ENCODE measurements at regions not wholly inside any gene's neighbourhood (a gene's known extent, or its start where the extent isn't known, plus 50 kb on each side); places are given as distances from the start of the nearest gene placed in this dataset.
"Not testable (repeated sequence)": the region's sequence is repeated elsewhere in the genome, so short reads cannot be mapped to it uniquely, and the experiment has no call there.

DNA sequence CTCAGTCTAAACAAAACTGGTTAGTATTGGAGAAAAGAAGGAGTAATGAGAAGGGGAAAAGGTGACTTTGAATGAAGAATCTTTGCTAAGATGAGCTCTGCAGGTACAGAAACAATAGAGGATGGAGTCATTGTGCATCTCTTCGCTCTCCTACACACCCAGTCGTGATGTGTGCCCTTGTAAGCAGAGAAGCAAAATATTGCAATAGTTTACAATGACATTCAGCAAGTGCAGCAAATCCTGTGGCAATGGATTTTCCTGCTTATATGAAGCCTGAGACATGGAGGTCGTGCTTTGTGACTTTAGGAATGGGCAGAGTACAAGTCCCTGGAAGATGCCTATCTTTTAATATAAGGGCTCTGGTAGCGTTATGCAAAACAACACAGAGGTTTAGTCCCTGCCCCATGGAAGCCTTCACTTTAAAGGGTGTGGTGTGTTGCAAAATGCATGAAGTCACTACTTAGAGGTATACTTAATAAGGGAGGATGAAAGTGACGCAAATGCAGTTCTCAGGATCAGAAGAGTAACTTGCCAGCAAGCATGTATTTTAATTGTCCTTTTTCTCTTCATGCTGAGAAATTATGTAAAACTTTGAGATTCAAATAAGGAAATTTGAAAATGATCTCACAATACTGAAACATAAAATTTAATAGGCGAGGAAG, 88.0 kb upstream of the IVNS1ABP start:
- DNase-seq (no peak), ATAC-seq (ENCODE audit: poor library complexity) (no peak)
- intact Hi-C loops (cut with DNase I) = no loop called here

DNA sequence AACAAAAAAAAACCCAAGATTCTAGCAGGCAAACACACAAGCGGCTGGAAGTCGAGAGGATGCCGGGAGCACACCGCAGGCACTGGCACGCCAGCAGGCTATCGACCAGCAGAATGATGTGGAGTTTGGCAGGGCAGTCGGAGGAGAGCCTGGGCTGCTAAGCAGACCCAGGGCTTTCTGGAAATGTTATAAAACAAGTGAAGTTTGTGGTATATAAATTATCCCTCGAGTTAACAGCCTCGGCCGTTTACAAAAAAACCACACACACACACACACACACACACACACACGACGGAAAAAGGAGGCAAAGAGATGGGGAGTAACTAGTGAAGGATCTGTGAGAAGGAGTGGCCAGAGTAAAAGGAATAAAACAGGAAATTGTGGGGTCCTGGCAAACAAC, 87.2 kb upstream of the IVNS1ABP start:
- ATAC-seq (ENCODE audit: poor library complexity) = peak; percentile 78
- DNase-seq = peak; percentile 54
- intact Hi-C loops (cut with DNase I) = no loop called here

DNA sequence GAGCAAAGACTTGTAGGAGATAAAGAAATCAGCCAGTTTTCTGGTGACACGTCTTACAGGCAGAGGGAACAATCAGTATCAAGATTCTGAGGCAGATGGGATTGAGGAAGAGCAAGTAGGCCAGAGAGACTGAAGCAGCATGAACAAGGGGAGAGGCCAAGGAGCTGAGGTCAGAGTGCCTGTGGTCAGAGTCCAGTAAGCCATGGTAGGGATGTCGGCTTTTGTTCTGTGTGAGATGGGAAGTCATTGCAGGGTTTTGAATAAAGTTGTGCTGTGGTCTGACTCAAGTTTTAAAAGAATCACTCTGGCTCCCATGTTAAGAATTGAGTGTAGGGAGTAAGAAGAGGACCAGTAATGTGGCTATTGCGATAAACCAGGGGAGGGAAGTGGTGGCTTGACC, 85.9 kb upstream of the IVNS1ABP start:
- DNase-seq = no peak
- intact Hi-C loops (cut with DNase I) = no loop called here
- ATAC-seq (ENCODE audit: poor library complexity) = no peak

DNA sequence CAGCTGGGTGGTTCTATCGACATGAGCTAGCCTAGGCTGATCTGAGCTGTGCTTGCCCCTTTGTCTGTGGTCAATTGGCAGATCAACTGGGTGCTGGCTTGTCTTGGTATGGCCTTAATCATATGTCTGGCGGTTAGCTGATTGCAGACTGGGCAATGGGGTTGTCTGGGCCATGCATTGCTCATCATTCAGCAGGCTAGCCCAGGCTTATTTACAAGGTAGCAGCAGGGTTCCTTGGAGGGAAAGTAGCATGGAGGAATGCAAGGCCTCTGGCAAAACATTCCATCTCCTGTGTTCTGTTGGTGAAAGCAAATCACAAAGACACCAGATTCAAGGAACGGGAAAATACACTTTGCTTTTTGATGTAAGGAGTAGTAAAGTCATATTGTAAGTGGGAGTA, 84.0 kb upstream of the IVNS1ABP start:
- intact Hi-C loops (cut with DNase I) = no loop called here

DNA sequence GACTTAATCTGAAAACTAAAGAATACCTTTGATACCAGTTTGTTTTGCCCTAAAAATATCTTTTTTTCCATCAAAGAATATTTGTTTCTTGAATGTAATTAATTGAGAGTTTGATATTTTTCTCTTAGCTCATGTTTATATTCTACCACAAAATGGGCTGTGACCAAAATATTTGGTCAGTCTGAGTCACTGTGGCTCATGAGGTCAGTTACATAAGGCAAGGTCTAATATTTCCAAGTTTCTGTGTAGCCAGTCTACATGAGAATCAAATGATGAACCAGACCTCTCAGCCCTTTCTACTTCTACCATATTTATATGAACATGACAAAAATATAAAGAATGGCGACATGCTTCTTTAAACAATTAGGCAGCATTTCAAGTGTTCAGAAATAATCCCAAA, 83.0 kb upstream of the IVNS1ABP start:
- ATAC-seq (ENCODE audit: poor library complexity) = peak; percentile 59
- no peak for DNase-seq
- intact Hi-C loops (cut with DNase I) = no loop called here

More for the DNA sequence above, 84.0 kb upstream of the IVNS1ABP start:
- DNase-seq (no peak), ATAC-seq (ENCODE audit: poor library complexity) (no peak)

DNA sequence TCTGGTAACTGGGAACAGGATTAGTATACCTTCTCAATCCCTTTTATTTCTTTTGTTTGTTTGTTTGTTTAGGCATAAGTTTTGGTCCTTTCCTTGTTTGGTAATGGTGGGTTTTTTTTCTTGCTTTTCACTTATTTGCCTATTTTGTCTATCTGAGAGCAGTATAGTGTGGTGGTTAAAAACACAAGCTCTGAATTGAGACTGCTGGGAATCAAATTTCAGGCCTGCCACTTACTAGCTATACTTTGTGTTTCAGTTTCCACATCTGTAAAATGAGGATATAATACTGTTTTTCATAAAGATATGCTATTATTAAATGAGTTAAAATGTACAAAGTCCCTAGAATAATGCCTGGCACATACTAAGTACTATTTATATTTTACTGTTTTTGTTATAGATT, 81.6 kb upstream of the IVNS1ABP start:
- no peak for DNase-seq
- intact Hi-C loops (cut with DNase I) = no loop called here

DNA sequence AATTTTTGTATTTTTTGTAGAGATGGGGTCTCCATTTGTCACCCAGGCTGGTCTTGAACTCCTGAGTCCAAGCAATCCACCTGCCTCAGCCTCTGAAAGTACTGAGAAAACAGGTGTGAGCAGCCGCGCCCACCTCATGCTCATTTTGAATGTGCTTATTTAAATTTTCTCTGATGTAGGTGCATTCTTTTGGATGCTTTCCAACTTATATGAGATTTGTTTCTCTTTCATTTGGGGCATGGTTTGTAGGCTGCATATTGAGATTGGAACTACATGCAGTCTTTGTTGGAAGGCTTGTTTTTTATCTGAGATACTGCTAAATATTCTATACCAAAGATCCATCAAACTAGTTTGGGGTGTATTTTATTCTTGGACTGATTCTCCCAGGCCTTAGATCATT, 81.0 kb upstream of the IVNS1ABP start:
- ATAC-seq (ENCODE audit: poor library complexity) = no peak
- intact Hi-C loops (cut with DNase I) = no loop called here

More for the DNA sequence above, 81.6 kb upstream of the IVNS1ABP start:
- no peak for ATAC-seq (ENCODE audit: poor library complexity)

DNA sequence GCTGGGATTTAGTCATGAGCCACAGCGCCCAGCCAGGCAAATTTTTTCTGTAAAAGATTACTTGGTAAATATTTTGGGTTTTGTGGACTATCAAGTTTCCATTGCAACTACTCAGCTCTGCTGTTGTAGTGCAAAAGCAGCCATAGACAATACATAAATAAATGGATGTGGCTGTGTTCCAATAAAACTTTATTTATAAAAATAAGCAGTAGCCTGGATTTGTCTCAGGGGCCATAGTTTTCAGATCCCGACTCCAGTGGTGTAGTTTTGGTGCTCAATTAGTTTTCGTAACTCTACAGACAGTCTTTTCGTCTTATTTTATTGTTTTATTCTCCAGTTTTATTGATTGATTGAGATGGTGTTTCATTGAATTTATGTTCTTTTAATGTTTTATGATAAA, 80.1 kb upstream of the IVNS1ABP start:
- no peak for ATAC-seq (ENCODE audit: poor library complexity)
- DNase-seq = no peak
- intact Hi-C loops (cut with DNase I) = no loop called here

More for the DNA sequence above, 81.0 kb upstream of the IVNS1ABP start:
- DNase-seq = no peak

DNA sequence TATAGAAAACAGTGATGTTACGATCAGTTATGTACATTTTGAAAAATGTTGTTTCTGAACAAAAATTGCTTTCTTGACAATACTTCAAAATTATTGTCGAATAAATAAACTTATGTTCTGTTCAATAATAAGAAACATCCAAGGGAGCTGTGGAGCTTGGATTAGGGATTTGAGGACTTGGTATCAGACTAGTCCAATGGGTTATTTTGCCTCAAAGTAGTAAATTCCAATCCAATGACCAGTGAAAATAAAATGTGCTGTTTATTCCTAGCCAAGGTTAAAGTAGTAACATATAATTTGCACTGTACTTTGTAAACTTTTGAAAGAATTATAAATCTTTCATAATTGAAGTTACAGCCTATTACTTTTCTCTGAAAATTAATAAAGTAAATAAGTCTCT, 79.1 kb upstream of the IVNS1ABP start:
- intact Hi-C loops (cut with DNase I) = no loop called here
- ATAC-seq (ENCODE audit: poor library complexity) (no peak), DNase-seq (no peak)

DNA sequence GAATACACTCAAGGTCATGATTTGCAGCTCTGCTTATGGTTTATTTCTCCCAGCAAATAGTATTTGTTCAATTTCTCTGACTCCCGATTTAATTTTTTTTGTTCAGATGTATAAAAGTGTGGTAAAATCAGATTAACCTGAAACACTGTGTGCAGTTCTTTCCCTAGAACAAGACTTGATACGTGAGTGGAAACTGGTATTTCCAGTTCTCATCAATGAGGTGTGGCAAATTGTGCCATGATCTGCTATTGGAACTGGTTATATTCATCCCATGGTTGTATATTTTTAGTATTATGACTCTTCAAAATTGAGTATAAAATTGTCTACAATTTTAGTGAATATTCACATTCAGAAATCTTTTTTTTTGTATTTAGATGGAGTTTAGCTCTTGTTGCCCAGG, 76.8 kb upstream of the IVNS1ABP start:
- intact Hi-C loops (cut with DNase I) = no loop called here
- ATAC-seq (ENCODE audit: poor library complexity) = no peak
- no peak for DNase-seq

DNA sequence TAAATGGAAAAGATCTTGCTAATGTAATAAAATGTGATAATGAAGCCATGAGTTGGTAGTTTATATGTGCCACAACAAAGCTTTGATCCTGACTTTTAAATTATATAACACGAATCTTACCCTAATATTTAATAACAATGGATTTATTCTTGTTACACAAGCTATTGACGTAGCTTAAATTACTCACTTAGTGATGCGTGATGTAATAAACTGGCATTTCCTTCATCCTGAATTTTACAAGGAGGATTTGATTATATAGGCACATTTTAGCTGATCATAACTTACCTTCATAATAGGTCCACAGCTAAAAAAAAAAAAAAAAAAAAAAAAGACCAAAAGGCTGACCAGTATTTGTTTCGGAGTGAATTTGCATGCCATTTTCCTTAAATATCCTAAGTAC, 76.2 kb upstream of the IVNS1ABP start:
- DNase-seq (no peak), ATAC-seq (ENCODE audit: poor library complexity) (no peak)
- intact Hi-C loops (cut with DNase I) = no loop called here

DNA sequence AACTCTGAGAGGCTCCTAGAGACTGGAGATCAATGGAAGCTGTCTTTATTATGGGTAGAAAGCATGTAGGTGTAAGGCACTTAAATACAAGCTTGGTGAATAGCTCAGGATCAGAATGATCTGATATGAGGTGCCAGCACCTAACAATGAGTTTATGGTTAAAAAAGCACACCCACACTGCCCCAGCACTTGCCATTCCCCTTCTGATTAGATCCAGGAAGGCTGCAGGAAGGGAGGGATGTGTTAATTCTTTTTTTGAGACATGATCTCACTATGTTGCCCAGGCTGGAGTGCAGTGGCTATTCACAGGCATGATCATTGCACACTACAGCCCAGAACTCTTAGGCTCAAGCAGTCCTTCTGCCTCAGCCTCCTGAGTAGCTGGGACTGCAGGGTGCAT, 71.8 kb upstream of the IVNS1ABP start:
- ATAC-seq (ENCODE audit: poor library complexity) (no peak), DNase-seq (no peak)
- intact Hi-C loops (cut with DNase I) = no loop called here

DNA sequence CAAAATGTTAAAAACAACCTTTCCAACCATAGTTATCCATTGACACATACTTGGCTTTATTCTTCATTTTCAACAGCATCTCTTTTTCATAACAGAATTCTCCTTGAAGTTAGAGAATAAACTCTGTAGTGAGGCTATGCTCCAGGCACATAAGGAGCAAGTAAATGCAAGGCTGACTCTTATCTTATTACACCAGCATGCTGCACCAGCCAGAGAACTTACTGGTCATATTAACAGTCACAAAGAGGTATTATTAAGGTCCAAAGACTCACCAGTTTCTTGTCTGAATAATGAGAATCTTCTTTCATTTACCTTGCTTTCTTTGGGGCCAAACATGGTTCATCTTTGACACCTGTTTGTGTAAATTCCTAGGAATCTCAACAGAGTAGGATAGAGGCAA, 71.3 kb upstream of the IVNS1ABP start:
- no peak for ATAC-seq (ENCODE audit: poor library complexity)

DNA sequence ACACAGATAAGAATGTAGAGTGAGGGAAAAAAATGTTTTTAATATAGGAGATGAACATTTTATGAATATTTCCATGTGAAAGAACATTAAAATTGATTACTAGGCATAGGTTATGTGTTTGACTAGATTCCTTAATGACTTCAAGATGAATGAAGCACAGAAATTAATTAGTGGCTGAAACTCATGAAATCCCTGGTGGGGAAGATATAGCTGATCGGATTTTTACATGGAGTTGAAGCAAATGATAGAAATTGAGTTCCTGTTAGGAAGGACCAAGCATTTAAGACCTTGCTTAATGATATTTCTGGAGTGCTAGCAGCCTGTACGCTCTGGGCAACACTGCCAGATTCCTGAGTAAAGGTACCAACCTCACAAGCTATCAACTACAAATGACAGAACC, 68.9 kb upstream of the IVNS1ABP start:
- intact Hi-C loops (cut with DNase I) = no loop called here
- no peak for ATAC-seq (ENCODE audit: poor library complexity)
- no peak for DNase-seq

More for the DNA sequence above, 71.3 kb upstream of the IVNS1ABP start:
- intact Hi-C loops (cut with DNase I) = no loop called here
- DNase-seq = no peak

DNA sequence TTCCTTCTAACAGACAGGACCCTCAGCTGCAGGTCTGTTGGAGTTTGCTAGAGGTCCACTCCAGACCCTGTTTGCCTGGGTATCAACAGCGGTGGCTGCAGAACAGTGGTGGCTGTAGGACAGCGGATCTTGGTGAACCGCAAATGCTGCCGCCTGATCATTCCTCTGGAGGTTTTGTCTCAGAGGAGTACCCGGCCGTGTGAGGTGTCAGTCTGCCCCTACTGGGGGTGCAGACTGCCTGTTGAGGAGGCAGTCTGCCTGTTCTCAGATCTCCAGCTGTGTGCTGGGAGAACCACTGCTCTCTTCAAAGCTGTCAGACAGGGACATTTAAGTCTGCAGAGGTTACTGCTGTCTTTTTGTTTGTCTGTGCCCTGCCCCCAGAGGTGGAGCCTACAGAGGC, 66.8 kb upstream of the IVNS1ABP start:
- intact Hi-C loops (cut with DNase I); ATAC-seq (ENCODE audit: poor library complexity); DNase-seq: not testable (repeated sequence)

DNA sequence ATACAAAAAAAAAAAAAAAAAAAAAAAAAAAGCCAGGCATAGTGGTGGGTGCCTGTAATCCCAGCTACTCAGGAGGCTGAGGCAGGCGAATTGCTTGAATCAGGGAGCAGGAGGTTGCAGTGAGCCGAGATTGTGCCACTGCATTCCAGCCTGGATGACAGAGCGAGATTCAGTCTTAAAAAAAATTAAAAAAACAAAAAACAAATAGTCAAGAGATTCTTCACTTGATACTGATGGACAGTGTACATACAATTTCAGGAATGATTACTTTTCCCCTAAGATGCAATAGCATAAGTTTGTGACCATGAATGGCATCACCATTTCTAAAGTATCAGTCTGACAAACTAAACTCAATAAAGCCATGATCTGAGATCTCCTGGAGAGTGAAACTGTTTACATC, 60.8 kb upstream of the IVNS1ABP start:
- intact Hi-C loops (cut with DNase I) = no loop called here
- ATAC-seq (ENCODE audit: poor library complexity) = no peak

DNA sequence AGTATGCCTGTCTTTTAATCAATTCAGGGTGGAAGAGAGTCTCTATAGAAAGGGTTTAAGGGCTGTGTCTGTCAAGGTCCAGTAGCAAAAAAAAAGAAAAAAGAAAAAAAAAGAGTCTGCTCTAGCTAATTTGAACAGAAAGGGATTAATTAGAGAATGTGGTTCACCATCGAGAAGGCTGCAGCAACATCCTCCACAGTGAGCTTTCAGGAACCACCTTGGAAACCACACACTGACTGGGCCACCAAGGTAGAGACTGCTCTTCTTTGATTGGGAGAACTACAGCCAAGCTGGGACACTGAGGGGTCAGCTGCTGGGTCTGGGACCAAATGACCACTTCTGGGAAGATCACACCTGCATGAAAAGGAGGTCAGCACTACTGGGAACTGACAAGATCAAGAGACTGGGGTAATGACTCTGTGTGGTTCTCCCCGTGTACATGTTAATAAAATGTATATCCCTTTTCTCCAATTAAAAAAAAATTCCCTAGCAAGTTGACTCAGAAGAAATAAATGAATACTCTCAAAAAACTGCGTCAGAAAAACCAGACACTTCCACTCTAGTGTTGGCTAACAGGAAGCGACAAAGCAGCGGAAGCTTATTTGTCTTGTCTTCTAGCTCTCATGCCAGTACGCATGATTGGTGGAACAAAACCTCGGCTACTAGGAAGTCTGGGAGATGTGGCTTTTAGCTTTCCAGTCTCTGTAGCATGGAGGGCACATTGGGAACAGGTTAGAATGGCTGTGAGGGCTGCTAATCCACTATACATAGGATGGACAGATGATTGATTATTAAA, 60.0 kb upstream of the IVNS1ABP start:
- DNase-seq (no peak), ATAC-seq (ENCODE audit: poor library complexity) (no peak)
- intact Hi-C loops (cut with DNase I) = no loop called here

More for the DNA sequence above, 60.8 kb upstream of the IVNS1ABP start:
- no peak for DNase-seq

DNA sequence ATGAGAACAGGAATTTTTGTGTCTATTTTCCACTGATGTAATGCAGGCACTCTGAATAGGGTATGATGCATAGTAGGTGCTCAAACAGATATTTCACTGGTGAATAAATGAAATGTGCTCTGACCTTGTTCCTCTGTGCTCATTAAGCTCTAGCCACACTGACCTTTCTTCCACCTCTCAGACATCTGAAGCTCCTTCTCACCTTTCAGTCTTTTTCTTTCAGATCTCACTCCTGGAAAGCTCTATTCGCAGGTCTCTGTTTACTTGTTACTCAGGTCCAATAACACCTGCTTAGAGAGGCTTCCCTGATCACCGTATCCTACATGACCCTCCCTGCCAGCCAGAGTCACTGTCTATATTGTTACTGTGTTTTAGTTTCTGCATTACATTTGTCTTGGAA, 59.2 kb upstream of the IVNS1ABP start:
- intact Hi-C loops (cut with DNase I) = no loop called here
- no peak for ATAC-seq (ENCODE audit: poor library complexity)
- no peak for DNase-seq

DNA sequence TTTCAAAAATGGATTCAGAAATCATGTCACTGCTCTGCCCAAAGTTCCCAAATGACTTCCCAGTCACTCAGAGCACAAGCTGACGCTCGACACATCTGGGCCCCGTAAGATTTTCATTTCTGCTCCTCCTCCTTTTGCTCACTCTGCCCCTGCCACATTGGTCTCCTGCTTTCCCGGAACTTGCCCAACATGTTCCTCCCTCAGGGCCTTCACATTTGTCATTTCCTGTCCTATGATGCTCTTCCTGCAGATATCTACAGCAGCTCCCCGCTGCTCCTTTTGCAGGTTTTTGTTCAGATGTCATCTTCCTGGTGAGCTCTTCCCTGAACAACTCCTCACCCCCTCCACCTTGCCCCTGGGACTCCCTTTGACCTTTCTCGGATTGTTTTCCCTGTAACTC, 58.5 kb upstream of the IVNS1ABP start:
- ATAC-seq (ENCODE audit: poor library complexity) (peak; percentile 62), DNase-seq (peak; percentile 47)
- intact Hi-C loops (cut with DNase I) = no loop called here

DNA sequence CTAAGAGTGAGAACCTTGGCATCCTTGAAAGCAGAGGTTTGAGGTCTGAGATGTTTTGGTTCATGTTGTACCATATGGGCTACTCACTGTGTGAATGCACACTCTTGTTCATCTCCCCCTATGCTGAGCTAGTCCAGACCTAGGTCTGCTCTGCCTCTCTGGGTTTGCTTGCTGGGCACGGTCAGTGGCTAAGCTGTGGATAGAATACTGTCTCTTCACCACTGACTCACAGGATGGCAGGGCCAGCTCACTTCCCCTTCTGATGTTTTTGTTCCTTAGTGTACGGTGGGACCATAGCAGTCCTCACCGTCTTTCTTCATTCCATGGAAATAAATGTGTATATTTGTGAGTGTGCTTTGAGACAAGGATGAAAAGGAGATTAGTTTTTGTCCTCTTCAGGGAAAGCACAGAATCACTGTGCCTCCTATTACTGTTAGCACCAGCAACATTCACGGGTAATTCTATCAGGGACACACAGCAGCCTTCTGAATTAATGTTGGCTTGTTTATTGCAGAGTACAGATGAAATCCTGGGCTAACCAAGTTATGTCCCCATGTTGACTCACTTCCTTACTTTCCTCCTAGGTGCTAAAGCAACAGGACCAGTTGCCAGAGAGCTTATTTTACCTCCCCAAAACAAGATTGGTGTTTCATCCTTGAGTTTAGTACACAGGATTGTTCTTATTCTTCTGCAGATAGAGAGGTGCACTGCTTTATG, 56.9 kb upstream of the IVNS1ABP start:
- intact Hi-C loops (cut with DNase I) = no loop called here
- no peak for DNase-seq
- ATAC-seq (ENCODE audit: poor library complexity) = peak; percentile 53
